Activated CD4-positive, alpha-beta memory T cell treated with anti-CD3 and anti-CD28 coated beads, Interleukin-2, amount 10 ng/mL, durations not matched to agents 7 days and 5 days (primary cell): ENCODE measurements at regions not wholly inside any gene's neighbourhood (a gene's known extent, or its start where the extent isn't known, plus 50 kb on each side); places are given as distances from the start of the nearest gene placed in this dataset.

Experiments used
- CTCF ChIA-PET: fragments of 350-600 bp; sonication (Branson Sonifier 250); formaldehyde crosslinking; loops from one replicate; lab custom pipeline; 2021; ENCODE audit warnings: antibody characterized with exemption, inconsistent platforms; lab: Charles Lee
- POLR2A ChIA-PET: fragments of 350-600 bp; sonication (Branson Sonifier 250); formaldehyde crosslinking; loops from one replicate; lab custom pipeline; 2021; ENCODE audit warnings: antibody characterized with exemption; lab: Charles Lee
- DNase-seq: peaks from one replicate; pipeline ENCODE4 v3.0.0-alpha.2; 2020
- H3K27ac Mint-ChIP-seq: one replicate; pipeline ENCODE4 v1.8.0; 2021; ENCODE audit warnings: mild to moderate bottlenecking, mixed read lengths
- H3K27me3 Mint-ChIP-seq: one replicate; pipeline ENCODE4 v1.8.0; 2021; ENCODE audit warnings: mixed read lengths
- H3K36me3 Mint-ChIP-seq: one replicate; pipeline ENCODE4 v1.8.0; 2021; ENCODE audit warnings: low read depth, mixed read lengths
- H3K4me1 Mint-ChIP-seq: one replicate; pipeline ENCODE4 v1.8.0; 2021; ENCODE audit warnings: mixed read lengths
- H3K4me3 Mint-ChIP-seq: one replicate; pipeline ENCODE4 v1.8.0; 2021; ENCODE audit warnings: mild to moderate bottlenecking, mixed read lengths
- H3K9me3 Mint-ChIP-seq: one replicate; pipeline ENCODE4 v1.8.0; 2021; ENCODE audit warnings: mixed read lengths

- Mint-ChIP-seq H3K4me3 (no peak overlapping the region), H3K36me3 (no peaks in the 10 kb centered on the region), H3K27me3 (no peaks in the 10 kb centered on the region), H3K4me1 (no peaks in the 10 kb centered on the region), H3K9me3 (no peaks in the 10 kb centered on the region), H3K27ac (no peak overlapping the region)
- POLR2A ChIA-PET = no interaction called here
- no peak for DNase-seq
- CTCF ChIA-PET = no interaction called here
Observed at GRCh38 chr6:42512579-42512978, 51.2 kb upstream of the UBR2 start.

- Mint-ChIP-seq H3K4me1 (no peaks in the 10 kb centered on the region), H3K27me3 (no peaks in the 10 kb centered on the region), H3K4me3 (no peak overlapping the region), H3K9me3 (no peaks in the 10 kb centered on the region), H3K27ac (no peak overlapping the region), H3K36me3 (no peaks in the 10 kb centered on the region)
- DNase-seq = no peak
- ChIA-PET POLR2A (no interaction called here), CTCF (interaction anchor here (3.0 kb wide), 1 partner anchor 36 kb away, joined by 18 read pairs; no protein-coding TSS in a partner anchor)
Observed at GRCh38 chr6:42511803-42512422, 51.9 kb upstream of the UBR2 start.

DNA sequence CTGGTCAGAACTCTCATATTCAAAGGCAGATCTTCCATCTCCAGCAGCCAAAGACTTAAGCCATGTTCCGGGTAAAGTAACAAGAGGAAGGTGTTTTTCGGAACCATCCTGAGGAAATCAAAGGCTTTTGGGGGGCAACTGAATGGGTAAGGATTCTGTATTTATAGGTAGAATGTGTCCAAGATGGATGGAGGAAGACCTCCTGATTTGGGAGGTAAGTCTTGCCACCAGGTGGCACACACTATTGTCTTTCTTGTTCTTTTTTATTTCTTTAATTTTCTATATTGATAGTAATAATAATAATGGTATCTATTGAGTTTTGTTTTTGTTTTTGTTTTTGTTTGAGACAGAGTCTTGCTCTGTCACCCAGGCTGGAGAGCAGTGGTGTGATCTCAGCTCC lies 53.0 kb upstream of the UBR2 start:
- Mint-ChIP-seq H3K4me3 (no peak overlapping the region), H3K4me1 (no peaks in the 10 kb centered on the region), H3K27me3 (no peaks in the 10 kb centered on the region), H3K36me3 (no peaks in the 10 kb centered on the region), H3K9me3 (no peaks in the 10 kb centered on the region), H3K27ac (no peak overlapping the region)
- no peak for DNase-seq
- ChIA-PET CTCF (interaction anchor here (1.5 to 3.0 kb wide), 2 partner anchors 21 to 37 kb away, joined by 3 to 18 read pairs; no protein-coding TSS in a partner anchor), POLR2A (no interaction called here)

- ChIA-PET CTCF (interaction anchor here (1.0 to 3.0 kb wide), 4 partner anchors 9 to 38 kb away, joined by 3 to 18 read pairs (median 3); no protein-coding TSS in a partner anchor), POLR2A (no interaction called here)
- Mint-ChIP-seq H3K27ac (no peak overlapping the region), H3K4me1 (peaks cover 2% of the 10 kb centered on the region), H3K4me3 (no peak overlapping the region), H3K9me3 (no peaks in the 10 kb centered on the region), H3K27me3 (no peaks in the 10 kb centered on the region), H3K36me3 (no peaks in the 10 kb centered on the region)
- no peak for DNase-seq
Observed at GRCh38 chr6:42509765-42510164, 54.1 kb upstream of the UBR2 start.

DNA sequence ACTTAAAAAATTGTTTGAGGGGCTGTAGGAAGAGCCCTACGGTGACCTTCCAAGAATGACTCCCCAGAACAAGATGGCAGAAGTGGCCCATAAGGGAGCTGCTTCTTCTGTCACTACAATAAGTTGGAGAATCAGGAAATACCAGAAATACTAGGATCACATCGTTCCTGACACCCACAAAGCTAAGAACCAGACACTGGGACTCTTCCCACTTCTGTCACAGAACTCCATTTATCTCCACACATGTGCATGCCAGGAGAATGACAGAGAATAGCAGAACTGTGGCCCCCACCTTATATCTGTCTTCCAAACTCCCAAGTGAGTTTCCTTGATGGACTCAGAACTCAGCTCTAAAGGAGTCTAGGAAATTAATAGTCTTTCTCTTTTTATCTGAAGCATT lies 54.6 kb upstream of the UBR2 start:
- no peak overlapping the region for H3K27ac Mint-ChIP-seq
- ChIA-PET CTCF (interaction anchor here (0.7 to 3.0 kb wide), 4 partner anchors 10 to 217 kb away, joined by 3 to 18 read pairs (median 3); no protein-coding TSS in a partner anchor), POLR2A (no interaction called here)
- H3K27me3 Mint-ChIP-seq = no peaks in the 10 kb centered on the region
- H3K4me1 Mint-ChIP-seq = peaks cover 2% of the 10 kb centered on the region
- no peaks in the 10 kb centered on the region for H3K36me3 Mint-ChIP-seq
- no peak overlapping the region for H3K4me3 Mint-ChIP-seq
- DNase-seq = no peak
- no peaks in the 10 kb centered on the region for H3K9me3 Mint-ChIP-seq

GRCh38 chr6:42507901-42508300 lies 55.9 kb upstream of the UBR2 start:
- no peak overlapping the region for H3K27ac Mint-ChIP-seq
- H3K27me3 Mint-ChIP-seq = no peaks in the 10 kb centered on the region
- ChIA-PET CTCF (interaction anchor here (1.7 kb wide), 1 partner anchor 40 kb away, joined by 7 read pairs; no protein-coding TSS in a partner anchor), POLR2A (no interaction called here)
- H3K9me3 Mint-ChIP-seq = no peaks in the 10 kb centered on the region
- no peak for DNase-seq
- H3K4me1 Mint-ChIP-seq = peaks cover 3% of the 10 kb centered on the region
- H3K4me3 Mint-ChIP-seq = no peak overlapping the region
- H3K36me3 Mint-ChIP-seq = no peaks in the 10 kb centered on the region

DNA sequence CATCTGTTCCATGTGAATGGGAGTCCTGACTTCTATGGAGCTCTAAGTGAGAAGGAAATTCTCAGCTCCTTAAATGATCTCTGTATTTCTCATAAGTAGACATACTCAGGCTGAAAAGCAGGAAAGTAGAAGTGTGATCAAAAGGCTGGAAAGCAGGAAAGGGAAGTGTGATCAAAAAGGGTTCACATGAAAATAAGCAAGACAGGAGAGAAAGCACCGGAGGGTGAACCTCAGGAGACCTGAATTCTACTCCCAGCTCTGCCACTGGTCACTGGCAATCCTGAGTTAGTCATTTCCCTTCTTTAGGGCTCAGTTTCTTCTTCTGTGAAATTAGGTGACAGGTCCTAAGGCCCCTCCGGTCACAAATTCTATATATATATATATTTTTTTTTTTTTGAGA lies 55.5 kb upstream of the TRERF1 start:
- Mint-ChIP-seq H3K4me1 (peaks cover 5% of the 10 kb centered on the region), H3K27ac (no peak overlapping the region), H3K9me3 (no peaks in the 10 kb centered on the region), H3K27me3 (no peaks in the 10 kb centered on the region), H3K4me3 (no peak overlapping the region), H3K36me3 (no peaks in the 10 kb centered on the region)
- ChIA-PET CTCF (interaction anchor here (1.7 kb wide), 1 partner anchor 40 kb away, joined by 7 read pairs; no protein-coding TSS in a partner anchor), POLR2A (no interaction called here)
- no peak for DNase-seq

- ChIA-PET POLR2A (interaction anchor here (0.8 kb wide), 1 partner anchor 15 kb away, joined by 4 read pairs; no protein-coding TSS in a partner anchor), CTCF (interaction anchor here (1.7 to 2.1 kb wide), 2 partner anchors 42 kb away, joined by 7 to 13 read pairs; no protein-coding TSS in a partner anchor)
- DNase-seq = no peak
- peaks cover 5% of the 10 kb centered on the region for H3K4me1 Mint-ChIP-seq
- no peak overlapping the region for H3K4me3 Mint-ChIP-seq
- H3K27ac Mint-ChIP-seq = no peak overlapping the region
- peaks cover 3% of the 10 kb centered on the region for H3K27me3 Mint-ChIP-seq
- H3K36me3 Mint-ChIP-seq = no peaks in the 10 kb centered on the region
- no peaks in the 10 kb centered on the region for H3K9me3 Mint-ChIP-seq
Observed at GRCh38 chr6:42506070-42506469, 54.3 kb upstream of the TRERF1 start.

DNA sequence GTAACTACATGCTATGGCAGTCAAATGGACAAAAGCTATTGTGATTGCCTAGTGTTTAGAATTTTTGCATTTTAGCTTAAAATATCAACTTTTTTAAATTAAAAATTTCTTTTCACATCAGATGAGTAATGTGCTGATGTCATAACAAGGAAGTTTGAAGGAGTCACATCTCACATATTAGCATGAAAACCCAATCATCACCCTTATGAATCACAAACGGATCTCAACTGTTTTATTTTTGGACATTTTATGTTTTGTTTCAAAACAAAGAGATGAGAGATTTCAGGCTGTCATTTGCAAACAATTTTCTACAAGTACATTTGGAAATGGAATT lies 53.6 kb upstream of the TRERF1 start:
- Mint-ChIP-seq H3K27ac (no peak overlapping the region), H3K9me3 (no peaks in the 10 kb centered on the region), H3K4me3 (no peak overlapping the region), H3K27me3 (peaks cover 3% of the 10 kb centered on the region), H3K36me3 (no peaks in the 10 kb centered on the region), H3K4me1 (peaks cover 5% of the 10 kb centered on the region)
- ChIA-PET POLR2A (no interaction called here), CTCF (interaction anchor here (0.6 to 2.1 kb wide), 4 partner anchors 42 to 290 kb away, joined by 3 to 13 read pairs (median 4); no protein-coding TSS in a partner anchor)
- DNase-seq = no peak

DNA sequence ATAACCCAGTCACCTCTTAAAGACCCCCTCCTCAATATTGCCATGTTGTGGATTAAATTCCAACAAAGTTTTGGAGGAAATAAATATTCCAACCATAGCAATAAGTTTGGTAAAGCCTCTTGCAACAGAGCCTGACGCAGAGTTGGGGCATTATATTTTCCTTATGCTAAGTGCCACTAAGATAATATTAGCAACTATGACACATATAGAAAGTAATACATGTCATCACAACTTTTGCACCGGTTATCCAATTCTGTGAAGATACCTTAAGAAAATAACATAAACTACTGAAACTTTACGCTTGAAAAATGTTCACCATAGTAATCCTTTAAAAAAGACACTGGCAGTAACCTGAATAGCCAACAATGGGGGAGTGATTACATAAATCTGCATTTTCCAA lies 52.2 kb upstream of the TRERF1 start:
- Mint-ChIP-seq H3K27ac (no peak overlapping the region), H3K27me3 (peaks cover 3% of the 10 kb centered on the region), H3K4me3 (no peak overlapping the region), H3K9me3 (no peaks in the 10 kb centered on the region), H3K36me3 (no peaks in the 10 kb centered on the region), H3K4me1 (peaks cover 5% of the 10 kb centered on the region)
- ChIA-PET CTCF (interaction anchor here (2.1 kb wide), 1 partner anchor 44 kb away, joined by 13 read pairs; no protein-coding TSS in a partner anchor), POLR2A (no interaction called here)
- DNase-seq = no peak

DNA sequence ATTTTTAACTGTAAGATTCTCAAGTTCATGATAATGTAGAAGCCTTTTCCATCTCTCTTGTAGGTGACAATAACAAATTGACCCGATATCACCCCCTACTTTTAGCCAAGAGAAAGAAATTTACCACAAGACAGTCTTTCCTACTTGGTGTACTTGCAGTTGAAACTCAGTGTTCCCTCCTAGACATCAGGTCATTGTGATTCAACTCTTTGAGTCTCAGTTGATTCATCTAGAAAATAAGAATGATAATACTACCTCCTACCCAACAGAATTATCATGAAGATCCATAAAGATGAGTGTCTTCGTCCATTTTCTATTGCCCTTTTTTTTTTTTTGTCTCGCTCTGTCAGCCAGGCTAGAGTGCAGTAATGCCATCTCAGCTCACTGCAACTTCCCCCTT lies 51.3 kb upstream of the TRERF1 start:
- H3K4me3 Mint-ChIP-seq = no peak overlapping the region
- peaks cover 5% of the 10 kb centered on the region for H3K4me1 Mint-ChIP-seq
- H3K9me3 Mint-ChIP-seq = no peaks in the 10 kb centered on the region
- DNase-seq = no peak
- H3K27me3 Mint-ChIP-seq = peaks cover 4% of the 10 kb centered on the region
- POLR2A ChIA-PET = no interaction called here
- CTCF ChIA-PET = no interaction called here
- H3K27ac Mint-ChIP-seq = no peak overlapping the region
- H3K36me3 Mint-ChIP-seq = no peaks in the 10 kb centered on the region

DNA sequence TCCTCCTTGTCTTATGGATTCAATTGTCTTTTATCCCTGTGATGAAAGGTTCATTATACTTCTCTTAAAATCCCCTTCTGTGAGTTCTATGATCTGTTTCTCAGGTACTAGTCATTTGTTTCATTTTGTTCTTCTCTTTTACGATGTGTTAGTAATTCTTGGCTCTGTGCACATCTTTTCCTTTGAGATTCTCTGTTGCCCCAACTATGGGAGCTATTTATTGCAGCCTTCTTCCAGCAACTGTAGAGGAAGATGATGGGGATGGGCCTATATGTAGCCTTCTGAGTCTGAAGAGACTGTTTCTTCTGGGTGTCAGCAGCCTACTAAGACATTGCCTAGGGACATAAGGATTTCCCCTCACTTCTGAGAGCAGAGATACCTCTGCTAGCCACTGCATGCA lies 50.4 kb upstream of the TRERF1 start:
- Mint-ChIP-seq H3K27me3 (peaks cover 12% of the 10 kb centered on the region), H3K27ac (no peak overlapping the region), H3K36me3 (no peaks in the 10 kb centered on the region), H3K4me1 (peaks cover 5% of the 10 kb centered on the region), H3K9me3 (no peaks in the 10 kb centered on the region), H3K4me3 (no peak overlapping the region)
- CTCF ChIA-PET = interaction anchor here (0.9 kb wide), 1 partner anchor 30 kb away, joined by 3 read pairs; no protein-coding TSS in a partner anchor
- POLR2A ChIA-PET = no interaction called here
- DNase-seq = no peak
